NAMALWA (cell line): ENCODE measurements at regions not wholly inside any gene's neighbourhood (a gene's known extent, or its start where the extent isn't known, plus 50 kb on each side); places are given as distances from the start of the nearest gene placed in this dataset.

Source experiments
- DNase-seq: peaks from one replicate; pipeline ENCODE4 v3.0.0-alpha.2; 2015; ENCODE audit warnings: low spot score

DNA sequence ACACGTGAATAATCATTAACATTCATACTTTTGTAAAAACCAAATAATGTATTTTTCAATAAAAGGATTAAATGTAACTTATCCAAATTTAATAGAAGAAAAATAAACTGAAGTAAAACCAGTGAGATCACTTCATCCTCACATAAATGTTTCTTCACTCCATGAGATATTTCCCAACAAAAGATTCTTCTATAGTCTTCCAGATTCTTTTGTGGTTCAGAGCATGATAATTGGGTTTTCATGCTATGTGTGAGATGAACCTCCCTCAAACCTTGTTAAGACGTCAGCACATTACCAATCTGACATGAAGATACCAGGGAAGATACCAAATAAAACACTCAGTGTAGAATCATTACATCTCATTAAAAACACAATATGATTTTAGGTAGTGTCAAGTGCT lies 62.9 kb upstream of the OXGR1 start:
- no peak for DNase-seq

DNA sequence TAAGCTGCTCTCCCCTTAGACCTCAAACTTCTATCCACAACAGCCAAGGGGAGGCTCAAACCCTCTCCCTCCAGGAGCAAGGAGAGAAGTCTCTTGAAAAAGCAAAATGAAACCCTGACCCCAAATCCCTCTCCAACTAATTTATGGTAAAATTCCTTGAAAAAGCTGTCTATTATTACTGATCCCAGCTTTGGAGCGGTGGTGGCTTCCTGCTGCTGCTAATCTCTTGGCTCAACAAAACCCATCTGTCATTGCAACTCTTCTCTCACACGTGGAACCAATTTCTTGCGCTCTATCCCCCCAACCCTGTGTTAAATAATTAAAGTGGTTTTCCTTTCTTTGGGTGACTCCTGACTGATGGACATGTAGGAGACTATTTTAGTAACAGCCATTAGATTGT lies 64.1 kb upstream of the OXGR1 start:
- no peak for DNase-seq

DNA sequence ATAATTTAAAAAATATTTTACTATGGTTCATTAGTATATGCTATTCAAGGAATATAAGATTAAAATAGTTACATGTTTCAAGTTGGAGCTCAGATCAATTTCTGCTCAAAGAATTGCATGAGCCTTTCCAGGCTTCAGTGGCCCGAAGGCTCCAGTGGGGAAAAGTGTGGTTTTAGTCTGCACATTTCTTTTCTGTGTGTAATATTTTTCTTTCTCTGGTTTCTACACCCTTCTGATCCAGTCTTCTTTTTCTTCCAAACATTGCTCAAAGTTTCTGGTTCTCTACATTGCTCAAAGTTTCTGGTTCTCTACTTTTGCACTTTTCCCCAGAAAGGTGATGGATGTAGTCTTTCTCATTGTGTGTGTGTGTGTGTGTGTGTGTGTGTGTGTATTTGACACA lies 64.7 kb upstream of the OXGR1 start:
- DNase-seq, result no peak

DNA sequence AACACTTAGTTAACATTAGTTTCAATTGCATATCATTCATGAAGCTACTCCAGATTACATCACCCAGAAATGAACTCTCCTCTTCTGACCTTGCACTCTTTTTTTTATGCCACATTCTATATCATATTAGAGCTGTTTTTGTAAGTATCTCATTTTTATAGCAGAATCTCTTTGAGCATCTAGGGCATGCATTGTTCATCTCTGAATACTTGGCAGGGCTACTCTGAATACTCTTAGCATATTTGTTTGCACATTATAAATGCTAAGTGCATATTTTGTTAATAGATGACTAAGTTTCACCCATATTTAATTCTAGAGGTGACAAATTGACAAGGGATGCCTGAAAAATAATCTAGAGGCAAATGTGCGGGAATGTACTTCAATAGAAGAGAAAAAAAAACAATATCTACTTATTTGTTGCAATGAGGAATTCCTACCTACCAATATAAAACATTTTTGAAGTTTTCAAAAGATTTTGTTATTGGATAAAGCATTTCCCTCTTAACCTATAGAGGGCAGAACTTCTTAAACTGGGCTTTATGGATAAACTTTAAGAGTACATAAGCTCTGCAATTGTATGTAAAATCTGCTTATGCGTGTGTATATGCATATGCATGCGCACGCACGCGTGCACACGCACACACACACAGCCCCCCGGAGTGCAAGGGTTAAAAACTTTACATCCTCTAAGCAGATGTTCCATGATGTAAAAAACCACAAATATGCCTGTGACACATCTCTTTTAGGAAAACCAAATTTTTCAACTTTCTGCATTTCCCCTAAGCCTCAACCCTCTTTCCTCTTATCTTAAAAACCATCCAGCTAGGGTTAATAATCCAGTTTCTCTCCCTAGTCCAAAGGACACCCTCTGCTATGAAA lies 73.0 kb upstream of the OXGR1 start:
- DNase-seq, result peak; percentile 12

DNA sequence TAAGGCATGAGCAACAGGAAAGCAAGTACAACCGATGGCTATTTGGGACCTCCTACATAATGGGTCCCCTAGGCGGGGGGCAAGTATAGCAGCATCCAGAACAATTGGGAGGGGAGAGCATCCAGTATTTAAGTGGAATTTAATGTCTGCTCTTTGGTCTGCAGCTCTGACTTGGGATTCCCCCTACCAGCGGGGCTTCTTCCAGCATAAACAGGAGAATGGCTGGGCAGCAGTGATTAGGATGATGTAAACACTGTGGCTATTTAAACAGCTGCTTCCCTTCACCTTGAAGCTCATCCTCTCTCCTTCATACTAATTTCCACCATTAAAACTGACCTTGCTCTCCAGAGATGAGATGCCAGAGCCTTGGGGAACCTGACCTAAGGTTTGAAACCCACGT lies 73.9 kb upstream of the OXGR1 start:
- no peak for DNase-seq

DNA sequence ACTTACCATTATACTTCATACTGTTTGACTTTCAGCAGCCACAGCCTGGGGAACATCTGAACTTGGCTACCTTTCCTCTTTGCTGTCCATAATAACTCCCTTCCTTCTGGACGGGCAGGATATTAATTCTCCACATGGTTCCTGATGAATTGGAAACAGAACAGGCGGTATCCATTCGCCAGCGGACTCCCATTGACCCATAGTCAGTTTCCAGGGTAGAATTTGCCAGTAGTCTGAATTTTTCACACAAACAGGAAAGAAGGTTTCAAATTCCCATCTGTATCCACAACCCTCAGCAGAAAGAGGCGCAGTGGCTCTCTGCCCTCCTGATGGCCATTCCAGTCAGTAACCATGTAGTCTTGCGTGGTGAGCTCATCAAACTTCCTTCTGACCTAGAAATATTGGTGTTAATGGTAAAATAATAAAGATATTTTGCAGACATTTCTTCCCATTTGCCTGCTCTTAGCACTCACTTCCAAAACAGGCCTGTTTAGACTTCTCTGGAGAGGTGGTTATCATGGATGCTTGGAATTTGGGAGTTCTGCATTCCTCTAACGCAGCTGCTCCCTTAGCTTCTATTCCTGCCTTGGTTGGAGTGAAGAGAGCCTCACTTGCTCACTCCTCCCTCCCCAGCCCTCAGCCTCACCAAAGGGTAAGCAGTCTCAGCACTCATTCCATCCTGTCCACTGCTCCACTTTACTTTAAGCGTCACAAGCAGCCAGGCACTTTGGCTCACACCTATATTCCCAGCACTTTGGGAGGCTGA lies 75.0 kb upstream of the OXGR1 start:
- no peak for DNase-seq

DNA sequence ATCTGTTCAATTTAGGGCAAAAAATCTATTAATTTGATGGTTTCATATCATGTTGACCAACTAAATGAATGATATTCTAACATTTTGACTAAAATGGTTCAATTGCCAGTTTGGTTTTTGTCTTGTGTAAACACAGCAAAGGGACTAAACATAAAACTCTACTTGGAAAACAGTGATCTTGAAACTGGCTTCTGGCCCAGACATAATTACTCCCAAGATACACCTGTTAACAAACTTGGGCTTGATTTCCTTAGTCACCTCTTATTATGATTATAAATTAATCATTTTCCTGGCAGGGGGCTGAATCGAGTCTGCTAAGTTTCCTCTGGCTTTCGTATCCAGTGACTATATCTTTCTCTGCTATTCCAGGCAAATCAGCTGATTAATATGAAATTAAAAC lies 78.0 kb upstream of the OXGR1 start:
- no peak for DNase-seq

DNA sequence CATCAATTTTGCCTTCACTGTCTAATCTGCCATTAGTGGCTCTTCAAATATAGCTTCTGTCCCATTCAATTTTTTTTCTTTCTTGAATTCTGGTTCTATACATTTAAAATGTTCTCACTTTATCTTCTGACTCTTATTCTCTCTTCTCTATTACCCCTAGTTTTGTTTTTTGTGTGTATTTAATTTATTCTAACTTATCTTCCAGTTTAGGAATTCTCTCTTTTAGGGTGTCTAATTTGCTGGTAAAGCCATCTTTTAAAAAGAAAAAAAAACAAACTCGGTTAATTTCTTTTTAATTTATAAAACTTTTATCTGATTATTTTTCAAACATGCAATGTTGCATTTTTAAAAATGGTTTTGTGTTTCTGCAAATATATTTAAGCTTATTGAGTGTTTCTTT lies 80.3 kb upstream of the OXGR1 start:
- no peak for DNase-seq

DNA sequence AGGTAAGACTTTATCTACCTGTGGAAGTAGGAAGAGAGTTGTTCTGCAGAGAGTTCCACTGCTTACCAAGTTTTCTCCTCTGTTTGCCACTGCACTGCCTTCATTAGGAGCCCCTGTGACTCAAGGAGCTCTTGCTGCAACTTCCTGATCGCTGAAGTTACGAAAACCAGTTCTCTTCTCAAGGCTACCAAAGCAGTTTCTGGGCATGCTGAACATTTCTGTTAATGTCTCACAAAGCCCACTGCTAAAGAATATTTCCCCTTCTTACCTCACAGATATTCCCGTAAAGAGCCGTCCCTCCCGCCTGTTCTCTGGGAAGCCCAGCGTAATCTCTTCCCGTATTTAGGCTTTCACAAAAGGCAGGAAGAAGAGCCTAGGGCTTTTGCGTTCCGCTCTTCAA lies 82.6 kb upstream of the OXGR1 start:
- no peak for DNase-seq

DNA sequence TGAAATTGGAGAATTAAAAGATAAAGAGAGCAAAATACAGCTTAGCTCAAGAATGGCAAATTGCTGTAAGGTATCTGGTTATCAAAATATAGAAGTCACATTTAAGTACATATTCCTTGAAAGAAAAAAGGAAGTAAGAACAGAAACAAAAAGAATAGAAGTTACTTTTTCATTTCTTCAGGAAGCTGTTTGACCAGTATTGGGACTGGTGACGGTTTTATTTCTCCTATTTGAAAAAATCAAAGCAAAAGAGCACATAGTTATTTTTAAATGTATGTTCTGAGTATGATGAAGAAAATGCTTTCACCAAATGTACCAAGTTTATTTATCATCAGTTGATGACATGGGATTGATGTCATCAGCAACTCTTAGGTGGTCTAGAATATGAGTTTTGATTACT lies 83.1 kb upstream of the OXGR1 start:
- no peak for DNase-seq

DNA sequence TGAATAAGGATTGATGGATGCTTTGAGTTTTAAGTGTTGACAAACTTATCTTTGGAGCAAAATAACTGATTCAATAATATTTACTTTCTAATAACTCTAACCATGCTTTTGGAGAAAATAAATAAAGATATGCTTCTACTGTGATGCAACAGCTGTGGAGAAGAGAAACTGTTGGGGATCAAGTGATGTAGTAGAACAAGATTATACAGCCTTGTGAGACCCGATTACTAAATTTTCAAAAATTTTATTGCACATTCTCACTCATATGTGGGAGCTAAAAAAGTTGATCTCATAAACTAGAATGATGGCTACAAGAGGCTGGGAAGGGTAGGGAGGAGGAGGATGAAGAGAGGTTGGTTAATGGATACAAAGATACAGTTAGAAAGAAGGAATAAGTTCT lies 85.5 kb upstream of the OXGR1 start:
- no peak for DNase-seq

DNA sequence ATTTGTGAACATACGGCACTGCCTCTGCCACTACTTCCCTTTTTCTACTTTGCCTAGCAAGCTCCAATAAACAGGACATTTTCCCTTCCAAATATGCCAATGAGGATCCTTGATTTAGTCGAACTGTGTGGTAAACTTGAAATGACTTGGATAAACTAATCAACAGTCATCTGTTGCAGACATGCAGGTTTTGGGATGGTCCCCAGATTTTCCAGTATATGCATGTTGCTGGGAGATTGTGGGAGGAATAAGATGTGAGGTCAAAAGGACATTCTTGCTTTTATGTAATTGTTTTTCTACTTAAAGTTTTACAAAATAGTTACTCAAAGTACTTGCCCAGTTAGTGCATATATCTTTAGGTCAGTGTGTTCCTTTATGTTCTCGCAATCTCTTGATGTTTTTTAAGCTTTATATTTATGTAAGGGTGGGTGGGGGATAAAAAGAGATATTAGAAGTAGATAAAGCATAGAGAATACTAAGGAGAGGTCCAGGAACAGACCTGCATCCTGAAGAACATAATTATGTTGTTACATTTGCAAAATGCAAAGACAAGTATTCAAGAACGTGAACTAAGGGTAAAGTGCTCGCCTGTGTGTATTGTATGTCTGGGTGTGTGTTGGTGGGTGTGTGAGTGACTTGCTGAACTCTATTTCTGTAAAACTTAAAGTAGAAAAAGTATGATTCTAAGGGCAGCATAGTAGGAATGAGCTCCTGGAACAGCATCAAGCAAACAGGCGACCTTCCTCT lies 88.4 kb upstream of the OXGR1 start:
- no peak for DNase-seq

DNA sequence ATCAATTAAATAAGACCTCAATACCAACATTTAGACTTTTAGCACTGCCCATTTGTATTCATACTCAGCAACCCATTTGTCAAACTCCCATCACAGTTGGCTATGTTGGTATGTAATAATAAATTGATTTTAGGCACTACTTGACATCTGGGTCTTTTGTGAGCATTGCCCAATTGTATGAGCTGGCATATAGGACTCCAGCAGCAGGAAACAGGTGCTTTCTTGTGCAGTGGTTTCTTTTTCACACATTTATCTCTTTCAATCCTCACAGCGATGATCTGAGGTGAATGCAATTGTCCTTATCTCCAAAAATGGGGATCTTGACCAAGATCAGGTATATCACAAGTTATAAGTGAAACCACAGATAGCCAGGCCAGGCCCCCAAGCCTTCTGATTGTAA lies 96.9 kb upstream of the OXGR1 start:
- DNase-seq, result no peak

DNA sequence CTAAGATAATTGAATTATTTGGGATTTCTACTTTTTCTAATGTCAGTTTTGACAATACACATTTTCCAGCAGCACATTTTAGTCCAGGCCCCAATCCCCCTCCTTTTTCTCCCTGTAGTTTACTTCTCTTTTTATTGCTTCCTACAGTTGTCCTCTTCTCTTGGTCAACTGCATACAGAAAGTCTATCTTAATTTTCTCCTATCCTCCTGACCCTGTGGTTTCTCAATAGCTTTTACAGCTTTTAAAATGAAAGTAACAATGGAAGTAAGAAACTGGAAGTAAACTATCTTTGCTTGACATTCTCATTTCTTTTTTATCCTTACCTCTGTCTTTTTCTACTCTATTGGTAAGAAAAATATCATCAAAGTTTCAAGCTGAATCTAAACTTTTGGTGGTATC lies 106.5 kb upstream of the OXGR1 start:
- no peak for DNase-seq

DNA sequence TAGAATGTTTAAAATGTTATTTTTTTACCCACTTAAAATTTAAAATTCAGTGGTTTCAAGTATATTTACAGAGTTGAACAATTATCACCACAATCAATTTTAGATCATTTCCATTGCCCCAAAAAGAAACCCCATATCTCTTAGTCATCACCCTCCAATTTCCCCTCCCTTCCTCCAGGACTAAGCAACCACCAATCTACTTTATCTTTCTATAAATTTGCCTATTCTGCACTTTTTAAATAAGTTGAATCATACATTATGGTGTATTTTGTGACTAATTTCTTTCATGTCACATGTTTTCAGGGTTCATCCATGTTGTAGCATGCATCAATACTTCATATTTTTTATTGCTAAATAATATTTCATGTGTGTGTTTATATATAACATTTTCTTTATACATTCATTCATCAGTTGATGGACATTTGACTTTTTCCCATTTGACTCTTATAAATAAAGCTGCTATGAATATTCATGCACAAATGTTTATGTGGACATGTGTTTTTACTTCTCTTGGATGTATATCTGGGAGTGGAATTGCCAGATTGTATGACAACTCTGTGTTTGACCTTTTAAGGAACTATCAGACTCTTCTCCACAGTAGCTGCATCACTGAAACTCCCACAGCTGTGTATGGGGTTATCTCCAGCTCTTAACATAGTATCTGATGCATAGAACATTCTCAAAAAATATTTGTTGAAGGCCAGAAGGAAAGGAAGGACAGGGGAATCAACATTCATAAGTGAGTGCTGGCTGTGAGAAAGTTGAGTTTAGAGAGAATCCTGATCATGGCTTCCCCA lies 107.8 kb upstream of the OXGR1 start:
- no peak for DNase-seq

DNA sequence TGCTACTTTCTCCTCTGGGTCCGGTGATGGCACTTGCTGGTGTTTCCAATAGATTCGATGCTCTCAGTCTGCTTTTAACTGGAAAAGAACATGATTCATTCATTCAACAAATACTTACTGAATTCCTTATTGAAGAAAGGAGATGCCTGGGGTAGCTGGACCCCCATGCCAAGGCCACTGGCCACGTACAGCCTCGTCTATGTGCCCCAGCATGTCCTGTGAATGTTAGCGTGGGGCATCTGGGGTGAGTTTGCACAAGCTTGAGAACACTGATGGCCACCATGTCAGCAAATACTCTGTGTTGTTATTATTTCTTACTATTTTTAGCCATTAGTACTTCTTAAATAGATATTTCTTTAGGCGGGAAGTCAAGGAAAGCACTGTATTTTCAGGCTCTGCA lies 112.0 kb upstream of the OXGR1 start:
- no peak for DNase-seq

DNA sequence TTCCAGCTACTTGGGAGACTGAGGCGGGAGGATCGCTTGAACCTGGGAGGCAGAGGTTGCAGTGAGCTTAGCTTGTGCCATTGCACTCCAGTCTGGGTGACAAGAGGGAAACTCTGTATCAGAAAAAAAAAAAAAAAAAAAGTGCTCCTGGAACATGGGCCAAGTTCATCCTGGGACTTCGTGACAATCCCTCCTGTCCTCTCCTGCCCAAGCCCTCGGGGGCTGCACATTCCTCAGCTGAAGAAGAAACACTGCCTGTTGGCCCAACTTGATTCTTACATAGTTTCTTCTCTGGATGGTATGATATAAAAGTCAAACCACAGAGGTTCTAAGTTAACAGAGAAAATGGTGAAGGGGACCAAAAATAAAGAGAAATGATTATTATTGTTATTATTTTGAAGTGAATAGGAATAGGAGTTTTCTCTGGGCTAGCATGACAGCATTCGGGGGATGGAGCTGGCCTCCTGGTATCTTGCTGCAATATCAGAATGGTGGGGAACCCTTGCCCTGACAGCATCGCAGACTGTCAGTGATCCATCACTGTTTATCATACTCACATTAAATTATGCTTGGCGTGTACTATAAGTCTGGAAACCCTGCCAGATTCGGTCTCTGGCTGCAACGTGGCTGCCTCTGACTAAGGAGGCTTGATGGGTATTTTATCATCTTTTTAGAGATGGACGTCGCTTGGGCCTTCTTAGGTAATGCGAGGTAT lies 113.7 kb upstream of the OXGR1 start:
- DNase-seq, result no peak

DNA sequence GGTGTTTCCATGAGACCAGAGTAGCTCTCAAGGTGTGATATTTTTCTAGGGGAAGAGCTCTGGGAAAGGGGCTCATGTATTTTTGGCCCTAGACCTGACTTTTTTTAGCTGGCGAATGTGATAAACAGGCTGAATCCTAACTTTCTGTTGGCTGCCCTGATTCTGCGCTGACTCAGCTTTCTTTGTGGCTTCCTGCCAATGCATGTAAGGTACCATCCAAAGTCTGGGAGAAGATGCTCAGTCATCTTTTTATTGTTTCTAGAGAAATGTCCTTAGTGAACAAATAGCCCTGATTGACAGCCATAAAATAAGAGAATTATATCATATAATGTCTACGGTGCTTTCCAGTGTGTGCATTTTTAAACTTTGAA lies 113.6 kb upstream of the MBNL2 start:
- no peak for DNase-seq

DNA sequence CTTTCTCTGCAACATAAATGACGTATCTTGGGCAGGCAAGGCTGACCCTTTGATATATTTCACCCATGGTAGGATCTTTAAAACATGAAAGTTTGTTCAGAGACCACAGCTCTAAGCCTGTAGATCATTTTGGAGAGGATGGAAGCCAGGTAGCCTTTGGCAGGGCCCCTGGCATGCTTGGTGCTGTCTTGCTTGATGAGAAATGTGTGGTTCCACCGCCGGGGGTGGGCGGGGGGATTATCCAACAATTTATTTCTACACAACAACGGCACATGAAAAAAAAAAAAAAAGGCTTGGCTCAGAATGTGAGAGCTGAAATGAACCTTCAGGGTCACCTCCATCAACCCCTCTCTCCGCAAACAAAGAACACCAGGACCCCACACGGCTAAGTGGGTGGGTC lies 112.9 kb upstream of the MBNL2 start:
- no peak for DNase-seq

DNA sequence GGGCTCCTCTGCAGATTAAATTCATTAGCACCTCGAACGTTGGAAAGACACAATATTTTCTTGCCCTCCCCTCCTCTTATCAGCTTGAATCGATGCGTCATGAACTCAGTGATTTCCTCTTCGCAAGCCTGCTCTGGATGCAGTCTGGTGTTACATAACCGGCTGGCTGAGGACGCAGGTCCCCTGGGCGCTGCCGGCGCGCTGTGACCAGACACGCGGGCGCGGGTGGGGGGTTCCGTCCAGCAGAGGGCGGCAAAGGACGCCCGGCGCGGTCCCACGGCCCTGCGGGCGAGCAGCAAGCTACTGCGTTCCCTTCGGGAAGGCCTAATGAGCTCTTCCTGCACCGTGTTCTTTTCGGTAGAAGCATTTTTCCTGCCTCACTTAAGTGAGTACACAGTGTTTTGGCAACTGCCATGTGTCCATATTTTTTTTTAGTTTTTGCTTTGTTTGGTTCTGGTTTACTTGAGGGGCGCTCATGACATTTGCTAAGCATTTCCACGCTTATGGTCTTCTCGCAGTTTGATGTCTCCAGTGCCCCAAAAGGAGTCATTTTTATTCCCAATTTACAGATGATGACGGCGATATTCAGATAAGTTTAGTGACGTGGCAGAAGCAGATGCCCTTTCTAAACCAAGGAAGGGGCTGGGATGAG lies 112.2 kb upstream of the MBNL2 start:
- peak; percentile 80 for DNase-seq

DNA sequence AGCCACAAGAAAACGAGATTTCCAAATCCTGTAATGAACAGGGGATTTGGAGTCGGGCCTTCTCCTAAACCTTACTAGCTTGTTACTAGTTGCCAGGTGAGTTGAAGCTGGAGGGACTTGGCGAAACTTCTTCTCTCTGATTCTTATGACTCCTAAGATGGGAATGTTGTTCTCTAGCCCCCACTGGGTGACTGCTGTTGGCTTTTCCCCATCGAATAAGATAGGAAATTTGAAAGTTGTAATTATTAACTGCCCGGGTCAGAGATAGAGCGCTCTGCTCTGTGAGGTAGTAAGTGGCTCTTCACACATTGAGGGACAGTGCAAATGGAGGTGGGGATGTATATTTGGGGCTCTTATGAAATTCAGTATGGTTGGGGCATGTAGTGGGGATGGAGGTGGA lies 111.2 kb upstream of the MBNL2 start:
- no peak for DNase-seq
